HFF-Myc (cell line): ENCODE measurements at regions not wholly inside any gene's neighbourhood (a gene's known extent, or its start where the extent isn't known, plus 50 kb on each side); places are given as distances from the start of the nearest gene placed in this dataset.

ENCODE experiments used
- DNase-seq: peaks from one replicate; pipeline ENCODE4 v3.0.0-alpha.2; 2011; ENCODE audit warnings: low read depth; ENCODE audit errors: extremely low read depth
- H3K4me3 ChIP-seq: replicated peaks from 2 replicates; pipeline ENCODE4 v1.5.1; 2011; ENCODE audit warnings: low read depth, mild to moderate bottlenecking, control low read depth, low read length
- TF ChIP-seq, protein P1 (sequence below): IDR thresholded peaks from 2 replicates; pipeline ENCODE4 v1.5.1; 2012; ENCODE audit warnings: mild to moderate bottlenecking, low read depth, low read length, control low read depth; ENCODE audit errors: missing control alignments

DNA sequence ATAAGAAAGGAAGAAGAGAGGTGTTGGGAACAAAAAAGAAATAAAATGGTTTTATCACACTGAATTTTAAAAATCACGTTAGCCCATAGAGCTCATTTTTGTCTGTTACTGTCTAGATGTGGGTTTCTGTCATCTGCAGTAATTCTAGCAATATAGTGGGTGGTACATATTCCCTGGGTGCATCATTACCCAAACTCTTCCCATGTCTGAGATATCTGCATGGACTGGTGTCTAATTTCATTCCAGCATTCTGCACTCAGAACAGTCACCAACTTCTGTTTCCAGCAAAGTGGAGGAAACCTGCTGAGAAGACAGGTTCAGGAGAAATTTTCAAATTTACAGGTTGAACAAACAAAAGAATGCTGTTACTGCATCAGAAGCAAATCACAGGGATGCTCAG, 263.8 kb downstream of the CDH11 start:
- TF ChIP-seq, protein P1, sequence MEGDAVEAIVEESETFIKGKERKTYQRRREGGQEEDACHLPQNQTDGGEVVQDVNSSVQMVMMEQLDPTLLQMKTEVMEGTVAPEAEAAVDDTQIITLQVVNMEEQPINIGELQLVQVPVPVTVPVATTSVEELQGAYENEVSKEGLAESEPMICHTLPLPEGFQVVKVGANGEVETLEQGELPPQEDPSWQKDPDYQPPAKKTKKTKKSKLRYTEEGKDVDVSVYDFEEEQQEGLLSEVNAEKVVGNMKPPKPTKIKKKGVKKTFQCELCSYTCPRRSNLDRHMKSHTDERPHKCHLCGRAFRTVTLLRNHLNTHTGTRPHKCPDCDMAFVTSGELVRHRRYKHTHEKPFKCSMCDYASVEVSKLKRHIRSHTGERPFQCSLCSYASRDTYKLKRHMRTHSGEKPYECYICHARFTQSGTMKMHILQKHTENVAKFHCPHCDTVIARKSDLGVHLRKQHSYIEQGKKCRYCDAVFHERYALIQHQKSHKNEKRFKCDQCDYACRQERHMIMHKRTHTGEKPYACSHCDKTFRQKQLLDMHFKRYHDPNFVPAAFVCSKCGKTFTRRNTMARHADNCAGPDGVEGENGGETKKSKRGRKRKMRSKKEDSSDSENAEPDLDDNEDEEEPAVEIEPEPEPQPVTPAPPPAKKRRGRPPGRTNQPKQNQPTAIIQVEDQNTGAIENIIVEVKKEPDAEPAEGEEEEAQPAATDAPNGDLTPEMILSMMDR: no peak
- no peak overlapping the region for H3K4me3 ChIP-seq
- no peak for DNase-seq

DNA sequence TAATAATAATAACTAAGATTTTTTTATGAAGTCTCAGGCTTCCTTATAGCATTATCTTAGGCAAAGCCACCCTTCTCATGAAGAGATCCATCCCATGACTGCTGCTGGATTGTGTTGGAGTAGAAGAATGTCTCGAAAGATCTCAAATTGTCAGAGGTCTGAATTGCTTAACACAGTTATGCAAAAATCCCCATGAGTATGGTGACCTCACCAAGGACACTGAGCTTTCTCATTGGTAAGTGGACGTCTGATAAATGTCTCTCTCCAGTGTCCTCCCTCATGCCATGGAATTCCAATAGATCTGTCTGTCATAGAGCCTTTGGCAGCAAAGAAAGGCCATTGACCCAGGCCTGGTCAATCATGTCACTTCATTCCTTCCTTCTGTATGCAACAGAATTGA, 264.5 kb downstream of the CDH11 start:
- DNase-seq: no peak
- TF ChIP-seq, protein P1: no peak
- H3K4me3 ChIP-seq: no peak overlapping the region

DNA sequence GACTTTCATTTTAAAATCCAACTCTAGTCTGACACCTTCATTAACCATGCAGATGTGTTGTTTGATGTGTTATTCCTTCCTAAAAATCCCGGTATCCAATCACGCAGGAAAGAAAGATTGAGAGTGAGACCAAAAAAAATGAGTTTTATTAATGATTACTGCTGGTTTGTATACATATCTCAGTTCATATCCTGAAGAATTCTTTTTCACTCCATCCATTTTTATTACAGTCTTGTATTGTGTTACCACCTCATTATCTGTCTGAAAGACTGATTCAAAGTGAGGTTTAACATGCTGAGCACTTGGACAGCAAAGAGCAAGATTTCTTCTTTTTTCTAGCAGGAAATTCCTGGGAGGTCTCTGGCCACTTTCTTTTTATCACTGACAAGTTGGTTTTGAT, 268.3 kb downstream of the CDH11 start:
- H3K4me3 ChIP-seq: no peak overlapping the region
- DNase-seq: no peak
- TF ChIP-seq, protein P1: no peak

DNA sequence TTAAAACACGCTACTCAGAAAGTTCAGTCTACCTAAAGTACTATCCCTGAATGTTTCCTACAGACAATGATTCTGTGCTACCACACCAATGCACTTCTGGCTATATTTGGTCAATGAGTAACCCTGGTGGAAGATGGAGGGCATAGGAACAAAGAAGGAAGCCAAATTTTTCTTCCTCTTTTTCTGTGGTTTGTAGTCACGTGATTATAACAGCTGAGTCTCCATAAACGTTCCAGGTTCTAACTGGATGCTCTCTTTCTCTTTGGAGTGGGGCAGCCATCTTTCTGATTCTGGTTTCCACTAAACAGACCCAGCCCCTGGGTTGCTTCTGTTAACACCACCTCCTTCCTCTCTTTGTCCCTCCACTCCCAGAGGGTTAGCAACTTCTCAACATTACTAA, 274.9 kb downstream of the CDH11 start:
- no peak for DNase-seq
- no peak overlapping the region for H3K4me3 ChIP-seq
- TF ChIP-seq, protein P1: no peak

DNA sequence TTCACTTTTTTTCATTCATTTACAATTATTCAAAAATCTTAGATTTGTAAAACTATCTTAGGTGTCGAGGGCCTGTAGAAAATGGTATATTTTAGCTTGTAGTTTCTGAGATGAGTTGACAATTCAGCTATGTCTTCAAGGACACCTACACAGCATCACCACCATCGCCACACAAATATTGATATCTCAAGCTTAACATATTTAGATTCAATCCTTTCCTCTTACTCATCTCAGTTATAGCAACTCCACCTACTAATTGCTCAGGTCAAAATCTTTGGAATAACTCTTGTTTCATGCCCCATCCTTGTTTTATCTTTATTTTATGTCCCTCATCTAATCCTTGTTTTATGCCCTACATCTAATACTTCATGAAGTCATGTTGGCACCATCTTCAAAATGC, 276.8 kb downstream of the CDH11 start:
- DNase-seq: no peak
- TF ChIP-seq, protein P1: no peak
- no peak overlapping the region for H3K4me3 ChIP-seq

DNA sequence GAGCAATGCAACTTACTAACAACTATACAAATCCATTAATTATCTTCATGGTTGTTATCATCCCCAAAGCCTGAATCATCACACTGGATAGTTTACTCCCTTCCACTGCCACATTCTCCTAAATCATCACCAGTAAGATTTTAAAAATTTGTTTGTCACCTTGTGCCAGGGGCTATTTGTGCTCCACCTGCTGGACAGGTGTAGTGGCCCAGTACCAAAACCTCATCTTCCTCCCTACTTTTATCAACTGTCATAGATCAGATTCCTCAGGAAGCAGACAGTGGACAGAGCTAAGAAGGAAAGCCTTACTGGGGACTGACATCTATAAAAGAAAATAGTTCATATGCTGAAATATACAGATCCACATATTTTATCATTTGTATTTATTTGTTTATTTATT, 280.4 kb downstream of the CDH11 start:
- TF ChIP-seq, protein P1: no peak
- no peak overlapping the region for H3K4me3 ChIP-seq
- DNase-seq: no peak

DNA sequence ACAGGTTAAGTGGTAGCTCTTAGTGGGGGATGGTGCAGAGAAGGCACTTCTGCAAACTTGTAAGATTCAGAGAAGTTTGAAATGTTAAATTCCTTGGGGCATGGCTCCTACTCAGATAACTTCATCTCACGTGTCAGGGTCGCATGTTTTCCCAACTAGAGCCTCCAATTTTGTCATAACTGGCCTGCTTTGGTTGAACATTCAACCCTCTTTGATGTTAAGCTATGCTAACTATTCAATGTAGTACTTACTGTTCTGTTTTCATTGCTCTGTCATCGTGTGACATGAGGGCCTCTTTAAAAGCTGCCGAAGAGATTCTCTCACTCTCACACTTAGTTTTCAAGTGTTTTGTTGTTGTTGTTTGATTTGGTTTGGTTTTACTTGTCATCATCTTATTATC, 280.8 kb downstream of the CDH11 start:
- no peak overlapping the region for H3K4me3 ChIP-seq
- DNase-seq: no peak
- TF ChIP-seq, protein P1: no peak
